GM23338 (cell line): ENCODE measurements at regions not wholly inside any gene's neighbourhood (a gene's known extent, or its start where the extent isn't known, plus 50 kb on each side); places are given as distances from the start of the nearest gene placed in this dataset.

Experiments
- ATAC-seq: fragments of 200-7000 bp; cut with Tn5 transposase; 3 replicates; pipeline ENCODE4 v1.9.1; 2020
- DNase-seq: peaks from one replicate; pipeline ENCODE4 v3.0.0-alpha.2; 2015; ENCODE audit warnings: low spot score
- H2AFZ ChIP-seq: fragments of 200-600 bp; sonication (generic); 2 replicates; pipeline ENCODE4 v1.8.0; 2016; ENCODE audit warnings: antibody characterized with exemption, mild to moderate bottlenecking, moderate library complexity
- H3F3A ChIP-seq: fragments of 200-600 bp; sonication (generic); replicated peaks from 2 replicates; pipeline ENCODE4 v1.8.0; 2017; ENCODE audit warnings: antibody characterized with exemption, mixed run types, low read depth
- H3K27ac ChIP-seq: fragments of 200-600 bp; sonication (generic); 2 replicates; pipeline ENCODE4 v1.6.1; 2016; ENCODE audit warnings: low read depth
- H3K27me3 ChIP-seq: fragments of 200-600 bp; sonication (generic); 2 replicates; pipeline ENCODE4 v1.8.0; 2016; ENCODE audit warnings: mild to moderate bottlenecking, mixed run types, moderate library complexity; ENCODE audit not compliant: insufficient read depth
- H3K36me3 ChIP-seq: fragments of 200-600 bp; sonication (generic); 2 replicates; pipeline ENCODE4 v1.8.0; 2016; ENCODE audit warnings: mild to moderate bottlenecking; ENCODE audit not compliant: insufficient read depth
- H3K4me1 ChIP-seq: fragments of 200-600 bp; sonication (generic); 2 replicates; pipeline ENCODE4 v1.8.0; 2016; ENCODE audit warnings: mild to moderate bottlenecking, moderate library complexity; ENCODE audit not compliant: insufficient read depth
- H3K4me2 ChIP-seq: fragments of 200-600 bp; sonication (generic); 2 replicates; pipeline ENCODE4 v1.7.1; 2017; ENCODE audit warnings: mixed run types
- H3K4me3 ChIP-seq: fragments of 200-600 bp; sonication (generic); 2 replicates; pipeline ENCODE4 v1.6.1; 2016; ENCODE audit warnings: mixed run types
- H3K79me2 ChIP-seq: fragments of 200-600 bp; sonication (generic); replicated peaks from 2 replicates; pipeline ENCODE4 v1.8.0; 2017; ENCODE audit warnings: mild to moderate bottlenecking; ENCODE audit not compliant: insufficient read depth
- H3K9me2 ChIP-seq: fragments of 200-600 bp; sonication (generic); 2 replicates; pipeline ENCODE4 v1.8.0; 2017; ENCODE audit not compliant: insufficient read depth
- H4K20me1 ChIP-seq: fragments of 200-600 bp; sonication (generic); replicated peaks from 2 replicates; pipeline ENCODE4 v1.8.0; 2017; ENCODE audit warnings: mild to moderate bottlenecking; ENCODE audit not compliant: insufficient read depth
- H3K27ac Mint-ChIP-seq: 2 replicates; pipeline ENCODE4 v1.8.0; 2020; ENCODE audit warnings: inconsistent platforms, mild to moderate bottlenecking, moderate library complexity, mixed read lengths
- H3K27me3 Mint-ChIP-seq: 3 replicates; pipeline ENCODE4 v1.8.0; 2022; ENCODE audit warnings: low read depth, mild to moderate bottlenecking, moderate library complexity, mixed read lengths, inconsistent platforms; ENCODE audit not compliant: insufficient read depth, poor library complexity
- H3K36me3 Mint-ChIP-seq: 3 replicates; pipeline ENCODE4 v1.8.0; 2021; ENCODE audit warnings: low read depth, mild to moderate bottlenecking, inconsistent platforms, moderate library complexity, mixed read lengths
- H3K4me1 Mint-ChIP-seq: 3 replicates; pipeline ENCODE4 v1.8.0; 2020; ENCODE audit warnings: mild to moderate bottlenecking, inconsistent platforms, mixed read lengths
- H3K4me3 Mint-ChIP-seq: 3 replicates; pipeline ENCODE4 v1.8.0; 2021; ENCODE audit warnings: moderate library complexity, mild to moderate bottlenecking, inconsistent platforms, mixed read lengths
- H3K9me3 Mint-ChIP-seq: 3 replicates; pipeline ENCODE4 v1.8.0; 2020; ENCODE audit warnings: moderate library complexity, mild to moderate bottlenecking, inconsistent platforms, mixed read lengths
- CREB1 ChIP-seq: fragments of 250-450 bp; sonication (Bioruptor Pico); IDR thresholded peaks from 2 replicates; pipeline ENCODE4 v1.5.0; 2020; ENCODE audit warnings: low read depth, mild to moderate bottlenecking, moderate library complexity
- ETS1 ChIP-seq: IDR thresholded peaks from 2 replicates; pipeline ENCODE4 v1.6.1; 2016; ENCODE audit warnings: antibody characterized with exemption
- EZH2 ChIP-seq: fragments of 200-600 bp; sonication (generic); IDR thresholded peaks from one replicate; pipeline ENCODE4 v1.8.0; 2017; ENCODE audit warnings: antibody characterized with exemption, mild to moderate bottlenecking, low read depth; ENCODE audit not compliant: unreplicated experiment
- EZH2phosphoT487 ChIP-seq: fragments of 200-600 bp; sonication (generic); IDR thresholded peaks from one replicate; pipeline ENCODE4 v1.8.1; 2018; ENCODE audit warnings: antibody characterized with exemption; ENCODE audit not compliant: unreplicated experiment
- JUNB ChIP-seq: IDR thresholded peaks from one replicate; pipeline ENCODE4 v1.6.1; 2016; ENCODE audit warnings: antibody characterized with exemption; ENCODE audit not compliant: unreplicated experiment
- NANOG ChIP-seq: IDR thresholded peaks from 2 replicates; pipeline ENCODE4 v1.6.1; 2016; ENCODE audit warnings: antibody characterized with exemption, borderline replicate concordance
- POLR2AphosphoS5 ChIP-seq: IDR thresholded peaks from 2 replicates; pipeline ENCODE4 v1.6.1; 2016; ENCODE audit warnings: antibody characterized with exemption, low read depth
- REST ChIP-seq: IDR thresholded peaks from one replicate; pipeline ENCODE4 v1.6.1; 2018; ENCODE audit warnings: antibody characterized with exemption; ENCODE audit not compliant: unreplicated experiment
- STAT1 ChIP-seq: IDR thresholded peaks from one replicate; pipeline ENCODE4 v1.6.1; 2016; ENCODE audit warnings: antibody characterized with exemption; ENCODE audit not compliant: unreplicated experiment
- ZNF114 ChIP-seq: fragments of 250-450 bp; sonication (Bioruptor Pico); IDR thresholded peaks from 2 replicates; pipeline ENCODE4 v1.5.0; 2020; ENCODE audit warnings: mild to moderate bottlenecking, moderate library complexity
- ZNF331 ChIP-seq: fragments of 250-450 bp; sonication (Bioruptor Pico); IDR thresholded peaks from 2 replicates; pipeline ENCODE4 v1.5.0; 2020; ENCODE audit warnings: low read depth, mild to moderate bottlenecking, moderate library complexity
- TF ChIP-seq, protein P1 (sequence below), 2 experiments: fragments of 200-600 bp in 1 of 2; sonication (generic) in 1 of 2; conservative IDR thresholded peaks; 2 replicates each; pipeline versions ENCODE4 v1.5.1 to v1.6.1; 2016 to 2017; ENCODE audit warnings: antibody characterized with exemption in 2 of 2, low read depth in 2 of 2, mild to moderate bottlenecking in 2 of 2, moderate library complexity in 1 of 2

DNA sequence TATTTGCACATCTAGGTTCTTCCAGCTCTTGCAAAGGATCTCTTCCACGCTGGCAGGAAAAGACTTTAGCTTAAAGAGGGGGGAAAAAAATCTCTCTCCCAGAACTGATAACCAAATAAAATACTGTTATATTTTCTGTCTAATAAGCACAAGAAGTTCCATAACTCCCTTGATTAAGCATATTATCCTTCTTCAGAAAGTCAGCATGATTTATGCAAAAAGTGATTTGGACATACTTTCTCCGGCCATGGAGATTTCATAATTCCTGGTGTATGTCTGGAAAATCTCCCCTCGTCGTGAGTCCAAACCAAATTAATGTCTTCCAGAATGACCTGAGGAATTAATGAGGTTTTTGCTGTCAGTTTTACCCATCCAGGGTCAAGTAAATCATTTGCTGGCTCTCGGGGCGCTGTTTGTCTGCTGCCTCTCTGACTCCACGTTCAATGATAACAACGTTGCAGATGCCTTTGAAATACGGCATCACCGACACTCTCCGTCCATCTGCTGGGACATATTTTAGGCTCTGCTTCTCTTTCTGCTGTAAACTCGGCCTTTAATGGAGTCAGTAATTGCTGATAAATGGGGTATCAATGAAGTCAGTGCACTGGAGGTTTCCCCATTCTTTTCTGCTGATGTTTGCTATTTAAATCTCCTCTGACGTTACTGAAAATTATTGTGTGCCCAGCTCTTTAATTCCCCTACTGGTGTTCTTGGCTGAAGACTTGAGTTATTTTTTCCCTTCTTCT is 112.9 kb downstream of the HLX start (continued):
- no peak for TF ChIP-seq REST
- TF ChIP-seq NANOG, result no peak
- no peak for TF ChIP-seq JUNB

GRCh38 chr1:220992705-220993052 is 113.4 kb downstream of the HLX start:
- Histone ChIP-seq H3K9me2 (no peaks in the 10 kb centered on the region), H3K4me1 (no peaks in the 10 kb centered on the region), H3F3A (no peaks in the 10 kb centered on the region), H3K79me2 (no peaks in the 10 kb centered on the region), H2AFZ (no peak overlapping the region), H3K4me2 (no peak overlapping the region), H3K27ac (no peak overlapping the region), H3K4me3 (no peak overlapping the region), H3K36me3 (no peaks in the 10 kb centered on the region), H4K20me1 (no peaks in the 10 kb centered on the region), H3K27me3 (no peaks in the 10 kb centered on the region)
- Mint-ChIP-seq H3K27ac (no peak overlapping the region), H3K36me3 (no peaks in the 10 kb centered on the region), H3K9me3 (peaks cover 6% of the 10 kb centered on the region; the same call in 1 of the 3 replicates), H3K4me3 (no peak overlapping the region), H3K4me1 (no peaks in the 10 kb centered on the region; the same call in 2 of the 3 replicates), H3K27me3 (no peaks in the 10 kb centered on the region)
- ATAC-seq (no peak), DNase-seq (no peak)
- TF ChIP-seq EZH2phosphoT487 (no peak), ZNF331 (no peak)

- no peaks in the 10 kb centered on the region for H3K4me1 ChIP-seq
Measured at GRCh38 chr1:220994671-220995070, 115.4 kb downstream of the HLX start.

More at GRCh38 chr1:220994671-220995070, 115.4 kb downstream of the HLX start:
- H3K4me1 Mint-ChIP-seq, result no peaks in the 10 kb centered on the region; the same call in 2 of the 3 replicates
- ATAC-seq (no peak), DNase-seq (no peak)
- H3K27ac Mint-ChIP-seq, result no peak overlapping the region
- Histone ChIP-seq H3K4me3 (no peak overlapping the region), H3K4me2 (no peak overlapping the region), H2AFZ (no peak overlapping the region), H3K9me2 (no peaks in the 10 kb centered on the region), H3K27me3 (no peaks in the 10 kb centered on the region), H3K27ac (no peak overlapping the region), H3K79me2 (no peaks in the 10 kb centered on the region), H4K20me1 (no peaks in the 10 kb centered on the region), H3K36me3 (no peaks in the 10 kb centered on the region), H3F3A (no peaks in the 10 kb centered on the region)
- no peak overlapping the region for H3K4me3 Mint-ChIP-seq
- H3K9me3 Mint-ChIP-seq, result peaks cover 6% of the 10 kb centered on the region; the same call in 1 of the 3 replicates
- H3K27me3 Mint-ChIP-seq, result no peaks in the 10 kb centered on the region
- no peaks in the 10 kb centered on the region for H3K36me3 Mint-ChIP-seq
- TF ChIP-seq, protein P1, sequence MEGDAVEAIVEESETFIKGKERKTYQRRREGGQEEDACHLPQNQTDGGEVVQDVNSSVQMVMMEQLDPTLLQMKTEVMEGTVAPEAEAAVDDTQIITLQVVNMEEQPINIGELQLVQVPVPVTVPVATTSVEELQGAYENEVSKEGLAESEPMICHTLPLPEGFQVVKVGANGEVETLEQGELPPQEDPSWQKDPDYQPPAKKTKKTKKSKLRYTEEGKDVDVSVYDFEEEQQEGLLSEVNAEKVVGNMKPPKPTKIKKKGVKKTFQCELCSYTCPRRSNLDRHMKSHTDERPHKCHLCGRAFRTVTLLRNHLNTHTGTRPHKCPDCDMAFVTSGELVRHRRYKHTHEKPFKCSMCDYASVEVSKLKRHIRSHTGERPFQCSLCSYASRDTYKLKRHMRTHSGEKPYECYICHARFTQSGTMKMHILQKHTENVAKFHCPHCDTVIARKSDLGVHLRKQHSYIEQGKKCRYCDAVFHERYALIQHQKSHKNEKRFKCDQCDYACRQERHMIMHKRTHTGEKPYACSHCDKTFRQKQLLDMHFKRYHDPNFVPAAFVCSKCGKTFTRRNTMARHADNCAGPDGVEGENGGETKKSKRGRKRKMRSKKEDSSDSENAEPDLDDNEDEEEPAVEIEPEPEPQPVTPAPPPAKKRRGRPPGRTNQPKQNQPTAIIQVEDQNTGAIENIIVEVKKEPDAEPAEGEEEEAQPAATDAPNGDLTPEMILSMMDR (conservative IDR thresholded peaks at IDR 0.05; ENCODE audit: low read depth in 2 of 2), result no peak
- TF ChIP-seq ZNF331 (no peak), EZH2phosphoT487 (no peak), STAT1 (no peak), ZNF114 (CRISPR knock-in tag) (no peak), CREB1 (CRISPR knock-in tag) (no peak), POLR2AphosphoS5 (no peak), EZH2 (no peak), REST (no peak), ETS1 (no peak)
